Neuron (in vitro differentiated cells): ENCODE measurements at regions not wholly inside any gene's neighbourhood (a gene's known extent, or its start where the extent isn't known, plus 50 kb on each side); places are given as distances from the start of the nearest gene placed in this dataset.
A peak's percentile ranks its signal among the peaks of the same experiment; 100 is the strongest.

Experiments used
- H2AFZ ChIP-seq: one replicate; pipeline ENCODE4 v1.6.1; 2013; ENCODE audit warnings: low read depth, mild to moderate bottlenecking, inconsistent platforms, low read length, moderate library complexity
- H3K27me3 ChIP-seq: one replicate; pipeline ENCODE4 v1.6.1; 2013; ENCODE audit warnings: low read length; ENCODE audit not compliant: insufficient read depth
- H3K36me3 ChIP-seq: one replicate; pipeline ENCODE4 v1.6.1; 2013; ENCODE audit warnings: low read length; ENCODE audit not compliant: insufficient read depth
- H3K4me1 ChIP-seq: one replicate; pipeline ENCODE4 v1.6.1; 2013; ENCODE audit warnings: low read length; ENCODE audit not compliant: insufficient read depth
- H3K4me3 ChIP-seq: 2 replicates; pipeline ENCODE4 v1.5.1; 2013; ENCODE audit warnings: mild to moderate bottlenecking, low read length, moderate library complexity
- H3K9me3 ChIP-seq: one replicate; pipeline ENCODE4 v1.6.1; 2013; ENCODE audit warnings: low read length

- H3K27me3 ChIP-seq, result no peaks in the 10 kb centered on the region
- peaks cover 2% of the 10 kb centered on the region for H3K9me3 ChIP-seq
- H3K4me1 ChIP-seq, result peaks cover 16% of the 10 kb centered on the region
- H3K36me3 ChIP-seq, result no peaks in the 10 kb centered on the region
- peak overlapping the region; percentile 40 for H3K4me3 ChIP-seq
- H2AFZ ChIP-seq, result peak overlapping the region; percentile 96
These were observed 183.4 kb upstream of the FN1 start for GRCh38 chr2:215619022-215619958.

DNA sequence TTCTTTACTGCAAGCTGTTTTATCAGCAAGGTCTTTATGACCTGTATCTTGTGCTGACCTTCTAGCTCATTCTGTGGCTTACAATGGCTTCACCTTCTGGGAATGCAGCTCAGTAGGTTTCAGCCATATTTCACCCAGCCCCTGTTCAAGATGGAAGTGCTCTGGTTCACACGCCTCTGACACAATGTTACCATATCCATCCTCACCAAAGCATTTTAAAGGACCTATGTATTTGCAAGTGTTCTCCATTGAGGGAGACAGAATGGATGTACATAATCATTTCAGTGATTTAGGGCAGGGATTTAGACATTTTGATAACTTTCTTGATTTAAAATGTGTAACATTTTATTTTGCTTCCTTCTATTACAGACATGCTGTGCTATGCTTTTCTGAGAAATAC is 182.3 kb upstream of the FN1 start:
- no peaks in the 10 kb centered on the region for H3K27me3 ChIP-seq
- H3K4me1 ChIP-seq, result peaks cover 16% of the 10 kb centered on the region
- peaks cover 2% of the 10 kb centered on the region for H3K9me3 ChIP-seq
- no peak overlapping the region for H3K4me3 ChIP-seq
- no peak overlapping the region for H2AFZ ChIP-seq
- no peaks in the 10 kb centered on the region for H3K36me3 ChIP-seq

- H3K27me3 ChIP-seq, result no peaks in the 10 kb centered on the region
- no peak overlapping the region for H2AFZ ChIP-seq
- no peak overlapping the region for H3K4me3 ChIP-seq
- no peaks in the 10 kb centered on the region for H3K36me3 ChIP-seq
- H3K9me3 ChIP-seq, result peaks cover 2% of the 10 kb centered on the region
- H3K4me1 ChIP-seq, result peaks cover 16% of the 10 kb centered on the region
These were observed 181.4 kb upstream of the FN1 start for GRCh38 chr2:215617060-215617824.

DNA sequence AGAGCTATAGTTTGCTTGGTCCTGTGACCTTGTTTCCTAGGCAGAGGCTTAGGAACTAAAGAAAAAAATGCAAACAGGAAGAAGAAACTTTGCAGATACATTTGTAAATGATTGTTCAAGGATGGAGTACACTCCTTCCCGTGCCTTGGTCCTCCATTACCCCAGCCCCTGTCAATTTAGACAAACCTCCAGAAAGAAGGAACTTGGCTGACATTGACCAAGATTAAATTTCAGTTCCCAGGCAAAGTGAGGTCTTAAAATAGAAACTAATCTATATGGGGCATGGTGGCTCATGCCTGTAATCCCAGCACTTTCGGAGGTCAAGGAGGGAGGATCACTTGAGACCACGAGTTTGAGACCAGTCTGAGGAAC is 179.9 kb upstream of the FN1 start:
- H3K36me3 ChIP-seq, result no peaks in the 10 kb centered on the region
- no peak overlapping the region for H3K4me3 ChIP-seq
- H3K4me1 ChIP-seq, result peaks cover 16% of the 10 kb centered on the region
- no peaks in the 10 kb centered on the region for H3K27me3 ChIP-seq
- no peak overlapping the region for H2AFZ ChIP-seq
- peaks cover 2% of the 10 kb centered on the region for H3K9me3 ChIP-seq

GRCh38 chr2:215615067-215615802 is 179.4 kb upstream of the FN1 start:
- H3K4me3 ChIP-seq, result no peak overlapping the region

GRCh38 chr2:215614296-215614695 is 178.4 kb upstream of the FN1 start:
- Histone ChIP-seq H3K27me3 (no peaks in the 10 kb centered on the region), H3K4me3 (no peak overlapping the region), H3K4me1 (peaks cover 7% of the 10 kb centered on the region), H2AFZ (no peak overlapping the region), H3K36me3 (no peaks in the 10 kb centered on the region), H3K9me3 (peaks cover 2% of the 10 kb centered on the region)

More at GRCh38 chr2:215615067-215615802, 179.4 kb upstream of the FN1 start:
- Histone ChIP-seq H3K4me1 (peaks cover 16% of the 10 kb centered on the region), H3K9me3 (peaks cover 2% of the 10 kb centered on the region), H3K36me3 (no peaks in the 10 kb centered on the region), H3K27me3 (no peaks in the 10 kb centered on the region), H2AFZ (no peak overlapping the region)

DNA sequence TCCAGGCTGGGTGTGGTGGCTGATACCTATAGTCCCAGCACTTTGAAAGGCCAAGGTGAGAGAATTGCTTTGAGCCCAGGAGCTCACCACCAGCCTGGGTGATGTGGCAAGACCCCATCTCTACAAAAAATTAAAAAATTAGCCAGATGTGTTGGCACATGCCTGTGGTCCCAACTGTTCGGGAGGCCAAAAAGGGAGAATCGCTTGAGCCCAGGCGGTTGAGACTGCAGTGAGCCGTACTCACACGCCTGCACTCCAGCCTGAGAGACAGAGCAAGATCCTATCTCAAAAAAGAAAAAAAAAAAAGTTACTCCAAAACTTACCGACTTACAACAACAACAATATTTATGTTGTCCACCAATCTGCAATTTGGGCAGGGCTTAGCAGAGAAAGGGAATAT is 178.0 kb upstream of the FN1 start:
- H2AFZ ChIP-seq, result no peak overlapping the region
- peaks cover 2% of the 10 kb centered on the region for H3K9me3 ChIP-seq
- H3K4me1 ChIP-seq, result peaks cover 3% of the 10 kb centered on the region
- H3K4me3 ChIP-seq, result no peak overlapping the region
- H3K36me3 ChIP-seq, result no peaks in the 10 kb centered on the region
- no peaks in the 10 kb centered on the region for H3K27me3 ChIP-seq

DNA sequence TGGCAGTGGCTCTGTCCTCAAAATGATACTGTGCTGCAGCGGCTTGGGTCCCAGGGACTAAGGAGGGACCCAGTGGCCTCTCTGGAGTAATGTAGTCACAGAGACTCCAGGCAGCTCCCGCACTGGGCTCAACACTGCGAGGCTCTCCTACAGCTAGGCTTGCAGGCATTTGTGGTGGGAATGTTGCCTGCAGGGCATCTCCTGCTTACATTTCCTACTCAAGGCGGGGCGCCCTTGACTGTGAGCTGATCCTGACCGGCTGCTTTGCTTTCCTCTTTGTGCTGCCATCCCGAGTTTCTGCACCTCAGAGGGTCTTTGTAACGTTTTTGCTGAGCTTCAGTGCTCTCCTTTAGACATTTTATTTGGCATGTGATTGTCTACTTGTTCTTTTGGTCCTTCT is 177.4 kb upstream of the FN1 start:
- H3K4me3 ChIP-seq, result no peak overlapping the region
- peaks cover 2% of the 10 kb centered on the region for H3K9me3 ChIP-seq
- H3K4me1 ChIP-seq, result no peaks in the 10 kb centered on the region
- no peak overlapping the region for H2AFZ ChIP-seq
- no peaks in the 10 kb centered on the region for H3K36me3 ChIP-seq
- H3K27me3 ChIP-seq, result no peaks in the 10 kb centered on the region

DNA sequence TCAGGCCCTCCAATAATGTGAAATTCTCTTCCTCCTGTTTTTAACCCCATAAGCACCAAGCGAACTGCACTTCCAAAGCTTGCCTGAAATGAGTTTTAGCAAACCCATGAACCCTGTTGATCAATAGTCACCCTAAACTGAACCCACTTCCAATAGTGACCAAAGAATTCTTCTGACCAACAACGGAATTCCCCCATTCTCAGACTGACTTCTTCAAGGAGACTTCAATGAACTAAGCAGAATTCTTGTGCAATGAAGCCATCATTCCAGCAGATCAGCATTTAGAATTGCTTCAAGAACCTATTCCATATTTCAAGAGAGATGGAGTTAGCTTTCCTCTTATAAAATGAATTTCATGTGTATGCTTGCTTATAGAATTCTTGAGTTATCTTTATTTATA is 176.9 kb upstream of the FN1 start:
- no peaks in the 10 kb centered on the region for H3K27me3 ChIP-seq
- H3K9me3 ChIP-seq, result peaks cover 2% of the 10 kb centered on the region
- H3K36me3 ChIP-seq, result no peaks in the 10 kb centered on the region
- no peak overlapping the region for H2AFZ ChIP-seq
- no peak overlapping the region for H3K4me3 ChIP-seq
- H3K4me1 ChIP-seq, result no peaks in the 10 kb centered on the region

DNA sequence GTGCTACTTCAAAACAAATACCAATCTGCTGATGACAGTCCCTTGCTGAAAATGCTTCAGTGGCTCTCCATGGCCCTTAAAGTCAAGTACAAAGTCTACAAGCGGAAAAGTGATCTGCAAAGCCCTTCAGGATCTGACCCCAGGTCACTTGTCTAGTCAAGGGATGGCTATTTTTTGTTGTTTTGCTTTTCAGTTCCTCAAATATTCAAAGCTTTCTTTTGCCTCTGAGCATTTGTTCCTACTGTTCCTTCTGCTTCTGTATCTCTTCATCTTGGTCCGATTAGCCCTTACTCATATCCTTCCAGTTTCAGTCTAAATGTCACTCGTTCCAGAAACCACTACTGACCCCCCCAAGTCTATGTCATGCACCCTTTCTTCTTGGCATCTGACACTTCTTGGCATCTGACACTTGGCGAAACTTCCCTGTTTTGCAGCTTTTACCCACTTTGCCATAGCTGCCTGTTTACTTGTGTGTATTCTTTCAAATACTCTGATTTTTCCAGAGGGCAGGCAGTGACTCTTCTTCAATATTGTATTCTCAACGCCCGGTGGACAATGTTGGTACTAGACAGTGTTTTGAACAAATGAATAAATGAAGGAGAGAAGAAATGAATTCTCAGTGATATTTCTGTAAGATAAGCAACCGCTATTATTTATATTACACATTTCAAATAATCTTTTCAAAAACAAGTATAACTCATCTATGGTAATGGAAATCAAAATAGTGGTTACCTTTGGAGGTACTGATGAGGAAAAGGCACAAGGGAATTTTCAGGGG is 175.9 kb upstream of the FN1 start:
- no peaks in the 10 kb centered on the region for H3K4me1 ChIP-seq
- H3K9me3 ChIP-seq, result peaks cover 2% of the 10 kb centered on the region
- H3K4me3 ChIP-seq, result no peak overlapping the region
- no peak overlapping the region for H2AFZ ChIP-seq
- no peaks in the 10 kb centered on the region for H3K36me3 ChIP-seq
- no peaks in the 10 kb centered on the region for H3K27me3 ChIP-seq

DNA sequence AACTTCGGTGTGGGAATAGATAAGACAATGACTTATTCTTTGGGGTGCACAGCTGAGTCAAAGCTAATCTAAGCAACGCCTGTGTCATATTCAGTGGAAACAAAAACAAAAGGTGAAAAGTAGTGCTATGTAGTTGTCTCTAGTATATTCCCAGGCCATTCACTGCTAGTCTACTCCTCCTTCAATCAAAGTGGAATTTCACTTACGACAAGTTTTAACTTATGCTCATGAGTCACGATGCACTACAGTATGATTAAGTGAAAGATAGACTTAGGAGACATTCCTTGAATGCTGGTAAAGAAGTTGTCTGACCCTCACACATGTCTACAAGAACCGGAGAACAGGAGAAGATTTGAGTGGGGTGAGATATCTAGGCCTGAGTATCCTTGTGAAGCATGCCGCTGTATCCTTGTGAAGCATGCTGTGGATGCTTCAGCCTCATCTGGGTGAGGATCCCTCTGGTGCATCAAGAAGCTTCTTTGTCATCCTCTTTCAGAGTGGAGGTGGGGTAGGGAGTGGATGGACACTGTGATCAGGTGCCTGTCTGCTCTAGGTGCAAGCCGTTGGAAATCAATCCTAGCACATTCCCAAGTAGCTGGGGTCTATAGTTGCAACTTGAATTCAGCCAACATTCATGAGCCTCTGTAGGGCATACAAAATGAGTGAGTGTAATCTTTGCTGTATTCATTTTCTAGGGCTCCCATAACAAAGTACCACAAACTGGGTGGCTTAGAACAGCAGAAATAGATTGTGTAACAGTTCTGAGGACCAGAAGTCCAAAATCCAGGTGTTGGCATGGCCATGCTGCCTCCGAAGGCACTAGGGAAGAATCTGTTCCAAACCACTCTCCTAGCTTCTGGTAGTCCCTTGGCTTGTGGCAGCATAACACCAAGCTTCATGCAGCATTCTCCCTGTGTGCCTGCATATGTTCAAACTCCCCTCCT is 173.5 kb upstream of the FN1 start:
- Histone ChIP-seq H3K9me3 (no peaks in the 10 kb centered on the region), H2AFZ (no peak overlapping the region), H3K36me3 (no peaks in the 10 kb centered on the region), H3K27me3 (no peaks in the 10 kb centered on the region), H3K4me3 (no peak overlapping the region), H3K4me1 (no peaks in the 10 kb centered on the region)

DNA sequence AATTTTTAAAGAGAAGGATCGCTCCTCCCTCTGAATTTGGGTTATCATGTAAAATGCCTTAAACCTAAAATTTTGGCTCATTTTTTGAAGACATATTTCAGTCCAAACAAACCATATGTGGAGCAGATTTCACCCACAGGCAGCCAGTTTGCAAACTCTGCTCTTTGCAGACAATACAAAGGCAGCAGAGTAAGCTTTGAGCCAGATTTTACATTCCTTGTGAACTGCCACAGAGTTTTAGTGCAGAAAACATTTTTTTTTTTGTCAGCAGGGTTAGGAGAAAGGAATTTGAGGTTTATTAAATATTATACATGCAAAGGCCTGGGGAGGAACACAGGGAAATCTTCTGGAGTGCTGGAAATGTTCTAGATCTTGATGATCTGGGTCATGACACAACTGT is 171.9 kb upstream of the FN1 start:
- Histone ChIP-seq H2AFZ (no peak overlapping the region), H3K4me3 (no peak overlapping the region), H3K9me3 (no peaks in the 10 kb centered on the region), H3K36me3 (no peaks in the 10 kb centered on the region), H3K27me3 (no peaks in the 10 kb centered on the region), H3K4me1 (no peaks in the 10 kb centered on the region)
